Chondrocyte (in vitro differentiated cells): ENCODE measurements at regions not wholly inside any gene's neighbourhood (a gene's known extent, or its start where the extent isn't known, plus 50 kb on each side); places are given as distances from the start of the nearest gene placed in this dataset.

ENCODE experiments used
- DNase-seq: peaks from one replicate; pipeline ENCODE4 v3.0.0; 2021; ENCODE audit warnings: mixed read lengths, low spot score
- H3K27ac Mint-ChIP-seq: one replicate; pipeline ENCODE4 v1.8.0; 2021; ENCODE audit warnings: mild to moderate bottlenecking, moderate library complexity, mixed read lengths; ENCODE audit not compliant: unreplicated experiment
- H3K27me3 Mint-ChIP-seq: 2 replicates; pipeline ENCODE4 v1.8.0; 2021; ENCODE audit warnings: low read depth, mixed read lengths
- H3K36me3 Mint-ChIP-seq: 2 replicates; pipeline ENCODE4 v1.8.0; 2021; ENCODE audit warnings: low read depth, mixed read lengths
- H3K4me1 Mint-ChIP-seq: 2 replicates; pipeline ENCODE4 v1.8.0; 2021; ENCODE audit warnings: low read depth, mild to moderate bottlenecking, mixed read lengths
- H3K4me3 Mint-ChIP-seq: one replicate; pipeline ENCODE4 v1.8.0; 2021; ENCODE audit warnings: mild to moderate bottlenecking, moderate library complexity, mixed read lengths; ENCODE audit not compliant: unreplicated experiment
- H3K9me3 Mint-ChIP-seq: 2 replicates; pipeline ENCODE4 v1.8.0; 2021; ENCODE audit warnings: low read depth, mixed read lengths
- CTCF ChIP-seq: fragments of 200-600 bp; sonication (generic); IDR thresholded peaks from 2 replicates; pipeline ENCODE4 v1.5.0; 2021; ENCODE audit warnings: antibody characterized with exemption, mild to moderate bottlenecking, moderate library complexity

- no peak overlapping the region for H3K4me3 Mint-ChIP-seq
- no peaks in the 10 kb centered on the region for H3K36me3 Mint-ChIP-seq
- no peak for DNase-seq
- peaks cover 16% of the 10 kb centered on the region for H3K27me3 Mint-ChIP-seq
- peaks cover 8% of the 10 kb centered on the region for H3K4me1 Mint-ChIP-seq
- peaks cover 2% of the 10 kb centered on the region for H3K9me3 Mint-ChIP-seq
- no peak for TF ChIP-seq CTCF
- H3K27ac Mint-ChIP-seq, result no peak overlapping the region
Observed at GRCh38 chr13:76153239-76153638, 517.1 kb downstream of the LMO7 start.

DNA sequence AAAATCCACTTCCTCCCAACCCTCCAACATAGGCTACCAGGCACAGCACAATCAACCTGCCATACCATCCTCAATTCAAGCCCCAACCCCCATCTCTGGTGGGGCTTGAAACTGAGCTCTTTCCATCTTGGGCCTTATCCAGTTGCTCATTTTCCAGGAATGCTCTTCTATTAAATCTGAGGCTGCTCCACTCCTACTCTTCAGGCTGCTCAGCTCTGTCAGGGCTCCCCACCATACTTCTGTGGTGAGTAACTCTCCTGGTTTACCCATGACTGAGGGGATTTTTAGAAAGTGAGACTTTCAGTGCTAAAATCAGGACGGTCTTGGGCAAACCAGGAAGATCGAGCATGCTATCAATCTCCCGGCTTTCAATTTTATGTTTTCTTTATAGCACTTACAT lies 512.8 kb downstream of the LMO7 start:
- no peaks in the 10 kb centered on the region for H3K36me3 Mint-ChIP-seq
- peaks cover 21% of the 10 kb centered on the region for H3K27me3 Mint-ChIP-seq
- H3K27ac Mint-ChIP-seq, result peak overlapping the region; percentile 79
- H3K4me3 Mint-ChIP-seq, result no peak overlapping the region
- no peak for TF ChIP-seq CTCF
- DNase-seq, result no peak
- H3K9me3 Mint-ChIP-seq, result no peaks in the 10 kb centered on the region
- H3K4me1 Mint-ChIP-seq, result peaks cover 8% of the 10 kb centered on the region

GRCh38 chr13:76148374-76148773 lies 512.2 kb downstream of the LMO7 start:
- no peak overlapping the region for H3K27ac Mint-ChIP-seq
- H3K4me3 Mint-ChIP-seq, result no peak overlapping the region
- no peak for DNase-seq
- peaks cover 22% of the 10 kb centered on the region for H3K27me3 Mint-ChIP-seq
- H3K36me3 Mint-ChIP-seq, result no peaks in the 10 kb centered on the region
- H3K4me1 Mint-ChIP-seq, result peaks cover 8% of the 10 kb centered on the region
- TF ChIP-seq CTCF, result no peak
- H3K9me3 Mint-ChIP-seq, result no peaks in the 10 kb centered on the region

DNA sequence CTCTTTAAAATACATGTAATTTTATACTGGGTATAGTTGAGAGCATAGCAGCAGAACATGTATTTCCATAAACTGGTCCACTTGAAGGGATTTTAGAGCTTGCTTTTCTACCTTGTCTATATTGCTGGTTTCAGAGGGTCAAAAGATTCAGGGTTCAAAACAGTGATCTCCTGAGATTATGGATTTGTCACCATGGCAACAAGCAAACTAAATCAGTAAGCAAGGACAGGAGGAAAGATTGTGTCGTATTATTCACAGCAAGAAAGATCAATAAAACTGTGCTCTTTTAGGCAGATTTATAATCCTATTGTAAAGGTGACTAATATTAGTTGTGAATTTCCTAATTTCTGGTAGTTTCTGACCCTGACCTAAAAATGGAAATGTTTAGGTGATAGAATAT lies 496.4 kb downstream of the LMO7 start:
- no peak for DNase-seq
- Mint-ChIP-seq H3K4me1 (no peaks in the 10 kb centered on the region), H3K27ac (no peak overlapping the region), H3K36me3 (no peaks in the 10 kb centered on the region), H3K9me3 (peaks cover 5% of the 10 kb centered on the region), H3K27me3 (peaks cover 19% of the 10 kb centered on the region), H3K4me3 (no peak overlapping the region)
- TF ChIP-seq CTCF, result no peak

- H3K4me1 Mint-ChIP-seq, result no peaks in the 10 kb centered on the region
- no peaks in the 10 kb centered on the region for H3K36me3 Mint-ChIP-seq
- H3K9me3 Mint-ChIP-seq, result peaks cover 5% of the 10 kb centered on the region
- H3K27me3 Mint-ChIP-seq, result peaks cover 19% of the 10 kb centered on the region
- no peak overlapping the region for H3K4me3 Mint-ChIP-seq
- no peak for DNase-seq
- H3K27ac Mint-ChIP-seq, result no peak overlapping the region
- TF ChIP-seq CTCF, result no peak
Observed at GRCh38 chr13:76131551-76131950, 495.4 kb downstream of the LMO7 start.
